ENCODE measurements at regions not wholly inside any gene's neighbourhood (a gene's known extent, or its start where the extent isn't known, plus 50 kb on each side); places are given as distances from the start of the nearest gene placed in this dataset.

DNA sequence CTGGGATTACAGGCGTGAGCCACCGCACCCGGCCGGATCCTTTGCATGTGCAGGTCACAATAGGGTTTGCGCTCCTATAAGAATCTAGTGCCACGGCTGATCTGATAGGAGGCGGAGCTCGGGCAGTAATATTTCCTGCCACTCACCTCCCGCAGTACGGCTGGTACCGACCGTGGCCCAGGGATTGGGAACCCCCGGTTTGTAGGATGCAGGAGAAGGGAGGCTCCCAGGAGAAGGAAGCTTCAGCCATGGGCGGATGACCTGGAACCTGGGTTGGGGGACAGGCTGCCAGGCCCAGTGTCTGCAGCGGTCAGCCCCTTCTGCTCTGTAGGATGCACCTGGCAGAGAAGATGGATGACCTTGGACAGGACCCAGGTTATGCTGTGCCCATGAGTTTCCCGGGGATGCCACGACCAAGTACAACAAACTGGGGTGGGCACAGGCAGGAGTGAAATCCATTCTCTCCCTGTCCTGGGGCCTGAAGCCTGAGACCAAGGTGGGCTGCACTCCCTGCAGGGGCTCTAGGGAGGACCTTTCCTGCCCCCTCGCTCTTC lies 818.9 kb downstream of the BRD1 start:
- TF ChIP-seq, protein P1, sequence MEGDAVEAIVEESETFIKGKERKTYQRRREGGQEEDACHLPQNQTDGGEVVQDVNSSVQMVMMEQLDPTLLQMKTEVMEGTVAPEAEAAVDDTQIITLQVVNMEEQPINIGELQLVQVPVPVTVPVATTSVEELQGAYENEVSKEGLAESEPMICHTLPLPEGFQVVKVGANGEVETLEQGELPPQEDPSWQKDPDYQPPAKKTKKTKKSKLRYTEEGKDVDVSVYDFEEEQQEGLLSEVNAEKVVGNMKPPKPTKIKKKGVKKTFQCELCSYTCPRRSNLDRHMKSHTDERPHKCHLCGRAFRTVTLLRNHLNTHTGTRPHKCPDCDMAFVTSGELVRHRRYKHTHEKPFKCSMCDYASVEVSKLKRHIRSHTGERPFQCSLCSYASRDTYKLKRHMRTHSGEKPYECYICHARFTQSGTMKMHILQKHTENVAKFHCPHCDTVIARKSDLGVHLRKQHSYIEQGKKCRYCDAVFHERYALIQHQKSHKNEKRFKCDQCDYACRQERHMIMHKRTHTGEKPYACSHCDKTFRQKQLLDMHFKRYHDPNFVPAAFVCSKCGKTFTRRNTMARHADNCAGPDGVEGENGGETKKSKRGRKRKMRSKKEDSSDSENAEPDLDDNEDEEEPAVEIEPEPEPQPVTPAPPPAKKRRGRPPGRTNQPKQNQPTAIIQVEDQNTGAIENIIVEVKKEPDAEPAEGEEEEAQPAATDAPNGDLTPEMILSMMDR (IDR thresholded peaks at IDR 0.05), result no peak
- TF ChIP-seq POLR2A (IDR thresholded peaks at IDR 0.05) (no peak), POLR2AphosphoS5 (IDR thresholded peaks at IDR 0.05) (no peak), EP300 (IDR thresholded peaks at IDR 0.05) (no peak)
